H1 (cell line): ENCODE measurements at regions not wholly inside any gene's neighbourhood (a gene's known extent, or its start where the extent isn't known, plus 50 kb on each side); places are given as distances from the start of the nearest gene placed in this dataset.

Source experiments
- CTCF ChIA-PET: fragments of 300-600 bp; sonication (Branson Sonifier 250); formaldehyde crosslinking; loops from one replicate; lab custom pipeline; 2021; ENCODE audit not compliant: partially characterized antibody; lab: Charles Lee
- POLR2A ChIA-PET: fragments of 300-600 bp; sonication (Branson Sonifier 250); formaldehyde crosslinking; loops from one replicate; lab custom pipeline; 2021; ENCODE audit warnings: inconsistent platforms; ENCODE audit not compliant: partially characterized antibody; lab: Charles Lee
- DNase-seq, 2 experiments: peaks; one replicate each; pipeline versions ENCODE4 v3.0.0 to v3.0.0-alpha.2; 2010 to 2022; ENCODE audit warnings: low spot score in 2 of 2, low read depth in 1 of 2, mixed read lengths in 1 of 2
- FAIRE-seq: peaks from 2 replicates; lab custom pipeline; 2011; peaks lifted over from hg19 to GRCh38; lab: Jason Lieb, UNC
- H2AFZ ChIP-seq: 2 replicates; pipeline ENCODE4 v1.8.1; 2012; ENCODE audit warnings: low read length, inconsistent platforms
- H2AK5ac ChIP-seq: 2 replicates; pipeline ENCODE4 v1.6.1; 2013; ENCODE audit warnings: low read depth, low read length
- H2BK120ac ChIP-seq: replicated peaks from 2 replicates; pipeline ENCODE3; 2013; ENCODE audit warnings: low read depth, low read length, inconsistent platforms
- H2BK12ac ChIP-seq: 2 replicates; pipeline ENCODE4 v1.6.1; 2013; ENCODE audit warnings: low read depth, low read length
- H2BK15ac ChIP-seq: 2 replicates; pipeline ENCODE4 v1.6.1; 2013; ENCODE audit warnings: low read length
- H2BK20ac ChIP-seq: 2 replicates; pipeline ENCODE4 v1.6.1; 2013; ENCODE audit warnings: low read length
- H2BK5ac ChIP-seq: 2 replicates; pipeline ENCODE4 v1.6.1; 2013; ENCODE audit warnings: low read depth, low read length
- H3K14ac ChIP-seq: 2 replicates; pipeline ENCODE4 v1.6.1; 2013; ENCODE audit warnings: inconsistent platforms; ENCODE audit not compliant: insufficient read length
- H3K18ac ChIP-seq: 2 replicates; pipeline ENCODE4 v1.6.1; 2013; ENCODE audit warnings: low read length; ENCODE audit errors: extremely low read depth
- H3K23ac ChIP-seq: 2 replicates; pipeline ENCODE4 v1.6.1; 2013; ENCODE audit warnings: inconsistent platforms; ENCODE audit not compliant: insufficient read length
- H3K23me2 ChIP-seq: 2 replicates; pipeline ENCODE4 v1.6.1; 2013; ENCODE audit warnings: low read depth, low read length
- H3K27ac ChIP-seq: 2 replicates; pipeline ENCODE4 v1.6.1; 2011; ENCODE audit warnings: low read depth, low read length, inconsistent platforms
- H3K27me3 ChIP-seq, 4 experiments: replicated peaks in 1 of 4; 1 replicate in 1 of 4; 2 replicates in 3 of 4; pipeline versions ENCODE4 v1.6.1 to v1.8.1; 2011 to 2013; ENCODE audit warnings: low read length in 3 of 4, mild to moderate bottlenecking in 3 of 4, inconsistent platforms in 2 of 4, mixed read lengths in 2 of 4, moderate library complexity in 1 of 4; ENCODE audit not compliant: control insufficient read depth in 3 of 4, insufficient read depth in 3 of 4; ENCODE audit errors: extremely low read depth in 1 of 4
- H3K36me3 ChIP-seq, 4 experiments: 2 replicates each; pipeline versions ENCODE4 v1.6.1 to v1.8.1; 2011 to 2013; ENCODE audit warnings: mild to moderate bottlenecking in 4 of 4, low read length in 3 of 4, moderate library complexity in 2 of 4, control low read depth in 1 of 4, inconsistent platforms in 1 of 4; ENCODE audit not compliant: insufficient read depth in 4 of 4, control insufficient read depth in 2 of 4
- H3K4ac ChIP-seq: replicated peaks from 2 replicates; pipeline ENCODE3; 2013; ENCODE audit warnings: low read length, low read depth, mixed read lengths, inconsistent platforms; ENCODE audit not compliant: insufficient read length
- H3K4me1 ChIP-seq, 4 experiments: replicated peaks in 1 of 4; 1 replicate in 1 of 4; 2 replicates in 3 of 4; pipeline versions ENCODE4 v1.6.1 to v1.8.1; 2011 to 2013; ENCODE audit warnings: low read length in 3 of 4, inconsistent platforms in 2 of 4, mixed read lengths in 1 of 4; ENCODE audit not compliant: insufficient read depth in 4 of 4, control insufficient read depth in 3 of 4
- H3K4me2 ChIP-seq, 2 experiments: 2 replicates each; pipeline versions ENCODE4 v1.6.1 to v1.8.1; 2011 to 2013; ENCODE audit warnings: low read depth in 2 of 2, low read length in 2 of 2, control low read depth in 1 of 2, inconsistent platforms in 1 of 2, mild to moderate bottlenecking in 1 of 2; ENCODE audit not compliant: insufficient read depth in 1 of 2
- H3K4me3 ChIP-seq, 4 experiments: fragments of 200-600, 300-600 bp in 1 of 4; sonication (generic), shearing (Covaris generic), sonication (Bioruptor Twin) in 1 of 4; 2 replicates each; pipeline versions ENCODE4 v1.5.1 to v1.8.1; 2011 to 2016; ENCODE audit warnings: low read length in 4 of 4, low read depth in 3 of 4, control low read depth in 2 of 4, inconsistent platforms in 2 of 4, mild to moderate bottlenecking in 2 of 4, mixed read lengths in 1 of 4, moderate library complexity in 1 of 4; ENCODE audit not compliant: insufficient read depth in 2 of 4; ENCODE audit errors: extremely low read depth in 1 of 4
- H3K56ac ChIP-seq: replicated peaks from 2 replicates; pipeline ENCODE3; 2013; ENCODE audit warnings: low read depth, mild to moderate bottlenecking, mixed read lengths, low read length, inconsistent platforms; ENCODE audit not compliant: insufficient read length
- H3K79me1 ChIP-seq: 2 replicates; pipeline ENCODE4 v1.6.1; 2013; ENCODE audit warnings: low read depth, low read length, control low read depth
- H3K79me2 ChIP-seq, 2 experiments: 2 replicates each; pipeline versions ENCODE4 v1.6.1 to v1.8.1; 2012 to 2013; ENCODE audit warnings: low read length in 2 of 2, mild to moderate bottlenecking in 2 of 2, inconsistent platforms in 1 of 2; ENCODE audit not compliant: insufficient read depth in 2 of 2, control insufficient read depth in 1 of 2
- H3K9ac ChIP-seq, 4 experiments: replicated peaks in 1 of 4; 1 replicate in 1 of 4; 2 replicates in 3 of 4; pipeline versions ENCODE4 v1.6.1 to v1.8.1; 2011 to 2013; ENCODE audit warnings: low read depth in 3 of 4, low read length in 3 of 4, control low read depth in 2 of 4, mild to moderate bottlenecking in 2 of 4, moderate library complexity in 2 of 4, inconsistent platforms in 1 of 4; ENCODE audit errors: extremely low read depth in 1 of 4
- H3K9me3 ChIP-seq, 2 experiments: 2 replicates each; pipeline versions ENCODE4 v1.6.1 to v1.8.1; 2012 to 2013; ENCODE audit warnings: mild to moderate bottlenecking in 2 of 2, moderate library complexity in 2 of 2, control low read depth in 1 of 2, inconsistent platforms in 1 of 2, low read depth in 1 of 2, low read length in 1 of 2, mixed read lengths in 1 of 2; ENCODE audit not compliant: insufficient read depth in 2 of 2
- H4K20me1 ChIP-seq, 2 experiments: replicated peaks in 1 of 2; 2 replicates each; pipeline versions ENCODE3 to v1.8.1; 2011 to 2013; ENCODE audit warnings: inconsistent platforms in 2 of 2, low read length in 2 of 2, mild to moderate bottlenecking in 1 of 2; ENCODE audit not compliant: insufficient read depth in 2 of 2, control insufficient read depth in 1 of 2
- H4K5ac ChIP-seq: 2 replicates; pipeline ENCODE4 v1.6.1; 2013; ENCODE audit warnings: low read length, low read depth, mixed read lengths, inconsistent platforms; ENCODE audit not compliant: insufficient read length
- H4K8ac ChIP-seq: 2 replicates; pipeline ENCODE4 v1.8.0; 2013; ENCODE audit warnings: mild to moderate bottlenecking, moderate library complexity, low read length, inconsistent platforms; ENCODE audit not compliant: insufficient read depth; ENCODE audit errors: extremely low read depth
- H4K91ac ChIP-seq: replicated peaks from 2 replicates; pipeline ENCODE3; 2013; ENCODE audit warnings: low read length, mixed read lengths, inconsistent platforms; ENCODE audit not compliant: insufficient read length
- BACH1 ChIP-seq: IDR thresholded peaks from 2 replicates; pipeline ENCODE4 v1.6.1; 2012; ENCODE audit warnings: low read length, improper control_type of control experiment
- BRCA1 ChIP-seq: IDR thresholded peaks from 2 replicates; pipeline ENCODE4 v1.6.1; 2012; ENCODE audit warnings: low read depth, low read length, improper control_type of control experiment
- CHD1 ChIP-seq: IDR thresholded peaks from 2 replicates; pipeline ENCODE4 v1.6.1; 2012; ENCODE audit warnings: low read depth, low read length, improper control_type of control experiment
- CTBP2 ChIP-seq: IDR thresholded peaks from 2 replicates; pipeline ENCODE4 v1.7.0; 2011; ENCODE audit warnings: borderline replicate concordance, mild to moderate bottlenecking, moderate library complexity, mixed read lengths, low read length; ENCODE audit not compliant: insufficient read depth, insufficient read length
- FOSL1 ChIP-seq: IDR thresholded peaks from 2 replicates; pipeline ENCODE4 v1.6.1; 2011; ENCODE audit warnings: mild to moderate bottlenecking, low read depth, low read length, moderate library complexity; ENCODE audit not compliant: insufficient read depth
- JUN ChIP-seq: IDR thresholded peaks from 2 replicates; pipeline ENCODE4 v1.6.1; 2011; ENCODE audit warnings: low read depth, mild to moderate bottlenecking, improper control_type of control experiment, low read length
- KDM5A ChIP-seq: fragments of 200-600 bp; IDR thresholded peaks from 2 replicates; pipeline ENCODE4 v1.7.1; 2012; ENCODE audit warnings: mild to moderate bottlenecking, low read length, inconsistent platforms, mixed read lengths
- MAFK ChIP-seq: IDR thresholded peaks from 2 replicates; pipeline ENCODE4 v1.6.1; 2012; ENCODE audit warnings: low read depth, mild to moderate bottlenecking, improper control_type of control experiment, low read length
- PHF8 ChIP-seq: fragments of 200-600 bp; sonication (generic); conservative IDR thresholded peaks from 2 replicates; pipeline ENCODE4 v1.7.1; 2012; ENCODE audit warnings: low read depth, mild to moderate bottlenecking, inconsistent platforms, low read length, moderate library complexity
- RAD21 ChIP-seq, 2 experiments: IDR thresholded peaks in 1 of 2; conservative IDR thresholded peaks in 1 of 2; 2 replicates each; pipeline ENCODE4 v1.6.1; 2011; ENCODE audit warnings: low read depth in 2 of 2, low read length in 2 of 2, improper control_type of control experiment in 1 of 2, inconsistent platforms in 1 of 2, mild to moderate bottlenecking in 1 of 2, moderate library complexity in 1 of 2
- RXRA ChIP-seq: IDR thresholded peaks from 2 replicates; pipeline ENCODE4 v1.6.1; 2011; ENCODE audit warnings: low read depth, mild to moderate bottlenecking, low read length, moderate library complexity; ENCODE audit not compliant: insufficient read depth
- SIRT6 ChIP-seq: IDR thresholded peaks from one replicate; pipeline ENCODE4 v1.7.1; 2012; ENCODE audit warnings: low read length, inconsistent platforms
- SP4 ChIP-seq: IDR thresholded peaks from 2 replicates; pipeline ENCODE4 v1.6.1; 2012; ENCODE audit warnings: low read length, inconsistent platforms
- TF ChIP-seq, protein P1 (sequence below), 3 experiments: IDR thresholded peaks; 1 replicate in 2 of 3; 2 replicates in 1 of 3; pipeline versions ENCODE4 v1.5.1 to v1.6.1; 2011; ENCODE audit warnings: low read length in 3 of 3, mild to moderate bottlenecking in 3 of 3, inconsistent platforms in 2 of 3, low read depth in 1 of 3, moderate library complexity in 1 of 3; ENCODE audit not compliant: insufficient read depth in 1 of 3; ENCODE audit errors: control extremely low read depth in 1 of 3

DNA sequence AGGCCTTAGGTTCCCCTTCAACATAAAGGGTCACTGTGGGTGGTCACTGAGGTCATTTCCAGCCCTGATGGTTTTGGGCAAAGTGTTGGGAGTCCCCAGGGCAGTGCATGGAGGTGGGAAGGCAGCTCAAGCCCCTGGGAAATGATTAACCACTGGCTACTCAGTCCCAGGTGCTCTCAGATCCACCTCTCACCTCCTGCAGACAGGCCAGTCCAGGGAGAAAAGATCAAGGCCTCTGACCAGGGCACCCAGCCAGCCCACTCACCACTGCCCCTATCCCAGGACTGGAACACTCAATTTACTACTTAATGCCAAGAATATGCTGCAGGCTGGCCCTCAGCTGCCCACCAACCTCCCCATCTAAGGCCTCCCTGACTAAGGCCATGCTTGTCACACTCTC lies 1307.9 kb downstream of the UQCRFS1 start:
- no peak for DNase-seq
- Histone ChIP-seq H4K91ac (no peak overlapping the region), H4K5ac (no peak overlapping the region), H3K9ac (no peak overlapping the region), H4K20me1 (no peaks in the 10 kb centered on the region), H2BK120ac (no peak overlapping the region), H3K79me1 (no peaks in the 10 kb centered on the region), H3K4me2 (no peak overlapping the region), H3K36me3 (peaks cover 0 to 7% (median 0%) of the 10 kb centered on the region in 4 experiments; a peak in 1 of 8 replicates), H4K8ac (no peak overlapping the region), H3K4me3 (no peak overlapping the region), H3K56ac (no peak overlapping the region), H2BK20ac (no peak overlapping the region), H2AK5ac (no peak overlapping the region), H3K4ac (no peak overlapping the region), H3K9me3 (peaks cover 68 to 94% of the 10 kb centered on the region in 2 experiments), H3K14ac (no peak overlapping the region), H3K23ac (no peak overlapping the region), H2AFZ (no peak overlapping the region), H3K27me3 (no peaks in the 10 kb centered on the region), H3K27ac (no peak overlapping the region), H3K79me2 (no peaks in the 10 kb centered on the region), H2BK5ac (no peak overlapping the region), H3K18ac (no peak overlapping the region), H2BK12ac (no peak overlapping the region), H3K4me1 (no peaks in the 10 kb centered on the region), H3K23me2 (no peaks in the 10 kb centered on the region), H2BK15ac (no peak overlapping the region)
- no peak for FAIRE-seq
- ChIA-PET POLR2A (no interaction called here), CTCF (no interaction called here)
- no peak for TF ChIP-seq SIRT6
- TF ChIP-seq RXRA, result no peak
- TF ChIP-seq BACH1, result no peak
- no peak for TF ChIP-seq CTBP2
- no peak for TF ChIP-seq PHF8
- no peak for TF ChIP-seq MAFK
- no peak for TF ChIP-seq BRCA1
- TF ChIP-seq SP4, result no peak
- no peak for TF ChIP-seq RAD21 (IDR thresholded peaks at IDR 0.05 in 1 of 2, conservative IDR thresholded peaks at IDR 0.05 in 1 of 2; ENCODE audit: low read depth in 2 of 2, low read length in 2 of 2)
- no peak for TF ChIP-seq KDM5A
- no peak for TF ChIP-seq FOSL1
- TF ChIP-seq, protein P1, sequence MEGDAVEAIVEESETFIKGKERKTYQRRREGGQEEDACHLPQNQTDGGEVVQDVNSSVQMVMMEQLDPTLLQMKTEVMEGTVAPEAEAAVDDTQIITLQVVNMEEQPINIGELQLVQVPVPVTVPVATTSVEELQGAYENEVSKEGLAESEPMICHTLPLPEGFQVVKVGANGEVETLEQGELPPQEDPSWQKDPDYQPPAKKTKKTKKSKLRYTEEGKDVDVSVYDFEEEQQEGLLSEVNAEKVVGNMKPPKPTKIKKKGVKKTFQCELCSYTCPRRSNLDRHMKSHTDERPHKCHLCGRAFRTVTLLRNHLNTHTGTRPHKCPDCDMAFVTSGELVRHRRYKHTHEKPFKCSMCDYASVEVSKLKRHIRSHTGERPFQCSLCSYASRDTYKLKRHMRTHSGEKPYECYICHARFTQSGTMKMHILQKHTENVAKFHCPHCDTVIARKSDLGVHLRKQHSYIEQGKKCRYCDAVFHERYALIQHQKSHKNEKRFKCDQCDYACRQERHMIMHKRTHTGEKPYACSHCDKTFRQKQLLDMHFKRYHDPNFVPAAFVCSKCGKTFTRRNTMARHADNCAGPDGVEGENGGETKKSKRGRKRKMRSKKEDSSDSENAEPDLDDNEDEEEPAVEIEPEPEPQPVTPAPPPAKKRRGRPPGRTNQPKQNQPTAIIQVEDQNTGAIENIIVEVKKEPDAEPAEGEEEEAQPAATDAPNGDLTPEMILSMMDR (IDR thresholded peaks at IDR 0.05; ENCODE audit: control extremely low read depth in 1 of 3, insufficient read depth in 1 of 3, low read depth in 1 of 3, low read length in 3 of 3), result no peak
- no peak for TF ChIP-seq CHD1
- TF ChIP-seq JUN, result no peak
